ENCODE measurements at regions not wholly inside any gene's neighbourhood (a gene's known extent, or its start where the extent isn't known, plus 50 kb on each side); places are given as distances from the start of the nearest gene placed in this dataset.

DNA sequence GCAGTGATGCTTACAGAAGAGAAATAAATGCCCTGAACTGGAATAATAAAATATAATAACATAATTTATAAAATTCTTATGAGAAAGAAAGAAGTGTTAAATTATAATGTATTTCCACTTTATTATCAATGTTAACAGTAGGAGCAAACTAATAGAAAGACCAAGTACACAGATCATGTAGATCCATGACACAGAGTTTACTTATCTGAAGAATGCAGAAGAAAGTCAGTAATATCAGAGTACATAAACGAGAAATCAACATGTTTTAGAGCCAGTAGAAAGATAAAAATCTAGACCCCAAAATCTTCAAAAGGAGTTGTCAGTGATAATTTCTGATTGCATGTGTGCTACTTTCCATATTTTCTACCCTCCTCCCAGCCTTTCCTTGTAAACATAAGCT is 334.8 kb upstream of the MANEA start:
- no peaks in the 10 kb centered on the region for H3K79me2 ChIP-seq (replicated peaks; ENCODE audit: insufficient read depth)
- peaks cover 13% of the 10 kb centered on the region; the same call in 2 of the 3 replicates for H3K4me1 Mint-ChIP-seq
- no peak overlapping the region for H2AFZ ChIP-seq
- no peak overlapping the region for H3K4me2 ChIP-seq
- peaks cover 16% of the 10 kb centered on the region for H3K4me1 ChIP-seq (ENCODE audit: insufficient read depth)
- H3K9me3 Mint-ChIP-seq: no peaks in the 10 kb centered on the region
- no peak overlapping the region for H3K27ac ChIP-seq (ENCODE audit: low read depth)
- H4K20me1 ChIP-seq (replicated peaks; ENCODE audit: insufficient read depth): no peaks in the 10 kb centered on the region
- no peak for ATAC-seq
- no peaks in the 10 kb centered on the region for H3K27me3 ChIP-seq (ENCODE audit: insufficient read depth)
- H3K27ac Mint-ChIP-seq: no peak overlapping the region
- no peaks in the 10 kb centered on the region for H3K27me3 Mint-ChIP-seq (ENCODE audit: insufficient read depth, low read depth, poor library complexity)
- no peak overlapping the region for H3K4me3 Mint-ChIP-seq
- H3K9me2 ChIP-seq (ENCODE audit: insufficient read depth): no peaks in the 10 kb centered on the region
- no peak for DNase-seq (ENCODE audit: low spot score)
- no peak overlapping the region for H3K4me3 ChIP-seq
- no peaks in the 10 kb centered on the region for H3F3A ChIP-seq (replicated peaks; ENCODE audit: low read depth)
- H3K36me3 Mint-ChIP-seq (ENCODE audit: low read depth): no peaks in the 10 kb centered on the region
- no peaks in the 10 kb centered on the region for H3K36me3 ChIP-seq (ENCODE audit: insufficient read depth)
- TF ChIP-seq, protein P1, sequence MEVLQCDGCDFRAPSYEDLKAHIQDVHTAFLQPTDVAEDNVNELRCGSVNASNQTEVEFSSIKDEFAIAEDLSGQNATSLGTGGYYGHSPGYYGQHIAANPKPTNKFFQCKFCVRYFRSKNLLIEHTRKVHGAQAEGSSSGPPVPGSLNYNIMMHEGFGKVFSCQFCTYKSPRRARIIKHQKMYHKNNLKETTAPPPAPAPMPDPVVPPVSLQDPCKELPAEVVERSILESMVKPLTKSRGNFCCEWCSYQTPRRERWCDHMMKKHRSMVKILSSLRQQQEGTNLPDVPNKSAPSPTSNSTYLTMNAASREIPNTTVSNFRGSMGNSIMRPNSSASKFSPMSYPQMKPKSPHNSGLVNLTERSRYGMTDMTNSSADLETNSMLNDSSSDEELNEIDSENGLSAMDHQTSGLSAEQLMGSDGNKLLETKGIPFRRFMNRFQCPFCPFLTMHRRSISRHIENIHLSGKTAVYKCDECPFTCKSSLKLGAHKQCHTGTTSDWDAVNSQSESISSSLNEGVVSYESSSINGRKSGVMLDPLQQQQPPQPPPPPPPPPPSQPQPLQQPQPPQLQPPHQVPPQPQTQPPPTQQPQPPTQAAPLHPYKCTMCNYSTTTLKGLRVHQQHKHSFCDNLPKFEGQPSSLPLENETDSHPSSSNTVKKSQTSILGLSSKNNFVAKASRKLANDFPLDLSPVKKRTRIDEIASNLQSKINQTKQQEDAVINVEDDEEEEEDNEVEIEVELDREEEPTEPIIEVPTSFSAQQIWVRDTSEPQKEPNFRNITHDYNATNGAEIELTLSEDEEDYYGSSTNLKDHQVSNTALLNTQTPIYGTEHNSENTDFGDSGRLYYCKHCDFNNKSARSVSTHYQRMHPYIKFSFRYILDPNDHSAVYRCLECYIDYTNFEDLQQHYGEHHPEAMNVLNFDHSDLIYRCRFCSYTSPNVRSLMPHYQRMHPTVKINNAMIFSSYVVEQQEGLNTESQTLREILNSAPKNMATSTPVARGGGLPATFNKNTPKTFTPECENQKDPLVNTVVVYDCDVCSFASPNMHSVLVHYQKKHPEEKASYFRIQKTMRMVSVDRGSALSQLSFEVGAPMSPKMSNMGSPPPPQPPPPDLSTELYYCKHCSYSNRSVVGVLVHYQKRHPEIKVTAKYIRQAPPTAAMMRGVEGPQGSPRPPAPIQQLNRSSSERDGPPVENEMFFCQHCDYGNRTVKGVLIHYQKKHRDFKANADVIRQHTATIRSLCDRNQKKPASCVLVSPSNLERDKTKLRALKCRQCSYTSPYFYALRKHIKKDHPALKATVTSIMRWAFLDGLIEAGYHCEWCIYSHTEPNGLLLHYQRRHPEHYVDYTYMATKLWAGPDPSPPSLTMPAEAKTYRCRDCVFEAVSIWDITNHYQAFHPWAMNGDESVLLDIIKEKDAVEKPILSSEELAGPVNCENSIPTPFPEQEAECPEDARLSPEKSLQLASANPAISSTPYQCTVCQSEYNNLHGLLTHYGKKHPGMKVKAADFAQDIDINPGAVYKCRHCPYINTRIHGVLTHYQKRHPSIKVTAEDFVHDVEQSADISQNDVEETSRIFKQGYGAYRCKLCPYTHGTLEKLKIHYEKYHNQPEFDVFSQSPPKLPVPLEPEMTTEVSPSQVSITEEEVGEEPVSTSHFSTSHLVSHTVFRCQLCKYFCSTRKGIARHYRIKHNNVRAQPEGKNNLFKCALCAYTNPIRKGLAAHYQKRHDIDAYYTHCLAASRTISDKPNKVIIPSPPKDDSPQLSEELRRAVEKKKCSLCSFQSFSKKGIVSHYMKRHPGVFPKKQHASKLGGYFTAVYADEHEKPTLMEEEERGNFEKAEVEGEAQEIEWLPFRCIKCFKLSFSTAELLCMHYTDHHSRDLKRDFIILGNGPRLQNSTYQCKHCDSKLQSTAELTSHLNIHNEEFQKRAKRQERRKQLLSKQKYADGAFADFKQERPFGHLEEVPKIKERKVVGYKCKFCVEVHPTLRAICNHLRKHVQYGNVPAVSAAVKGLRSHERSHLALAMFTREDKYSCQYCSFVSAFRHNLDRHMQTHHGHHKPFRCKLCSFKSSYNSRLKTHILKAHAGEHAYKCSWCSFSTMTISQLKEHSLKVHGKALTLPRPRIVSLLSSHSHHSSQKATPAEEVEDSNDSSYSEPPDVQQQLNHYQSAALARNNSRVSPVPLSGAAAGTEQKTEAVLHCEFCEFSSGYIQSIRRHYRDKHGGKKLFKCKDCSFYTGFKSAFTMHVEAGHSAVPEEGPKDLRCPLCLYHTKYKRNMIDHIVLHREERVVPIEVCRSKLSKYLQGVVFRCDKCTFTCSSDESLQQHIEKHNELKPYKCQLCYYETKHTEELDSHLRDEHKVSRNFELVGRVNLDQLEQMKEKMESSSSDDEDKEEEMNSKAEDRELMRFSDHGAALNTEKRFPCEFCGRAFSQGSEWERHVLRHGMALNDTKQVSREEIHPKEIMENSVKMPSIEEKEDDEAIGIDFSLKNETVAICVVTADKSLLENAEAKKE (CRISPR knock-in tag; IDR thresholded peaks at IDR 0.05): no peak
- TF ChIP-seq NANOG (IDR thresholded peaks at IDR 0.05; ENCODE audit: borderline replicate concordance) (no peak), ETS1 (IDR thresholded peaks at IDR 0.05) (no peak)
- TF ChIP-seq, protein P2, sequence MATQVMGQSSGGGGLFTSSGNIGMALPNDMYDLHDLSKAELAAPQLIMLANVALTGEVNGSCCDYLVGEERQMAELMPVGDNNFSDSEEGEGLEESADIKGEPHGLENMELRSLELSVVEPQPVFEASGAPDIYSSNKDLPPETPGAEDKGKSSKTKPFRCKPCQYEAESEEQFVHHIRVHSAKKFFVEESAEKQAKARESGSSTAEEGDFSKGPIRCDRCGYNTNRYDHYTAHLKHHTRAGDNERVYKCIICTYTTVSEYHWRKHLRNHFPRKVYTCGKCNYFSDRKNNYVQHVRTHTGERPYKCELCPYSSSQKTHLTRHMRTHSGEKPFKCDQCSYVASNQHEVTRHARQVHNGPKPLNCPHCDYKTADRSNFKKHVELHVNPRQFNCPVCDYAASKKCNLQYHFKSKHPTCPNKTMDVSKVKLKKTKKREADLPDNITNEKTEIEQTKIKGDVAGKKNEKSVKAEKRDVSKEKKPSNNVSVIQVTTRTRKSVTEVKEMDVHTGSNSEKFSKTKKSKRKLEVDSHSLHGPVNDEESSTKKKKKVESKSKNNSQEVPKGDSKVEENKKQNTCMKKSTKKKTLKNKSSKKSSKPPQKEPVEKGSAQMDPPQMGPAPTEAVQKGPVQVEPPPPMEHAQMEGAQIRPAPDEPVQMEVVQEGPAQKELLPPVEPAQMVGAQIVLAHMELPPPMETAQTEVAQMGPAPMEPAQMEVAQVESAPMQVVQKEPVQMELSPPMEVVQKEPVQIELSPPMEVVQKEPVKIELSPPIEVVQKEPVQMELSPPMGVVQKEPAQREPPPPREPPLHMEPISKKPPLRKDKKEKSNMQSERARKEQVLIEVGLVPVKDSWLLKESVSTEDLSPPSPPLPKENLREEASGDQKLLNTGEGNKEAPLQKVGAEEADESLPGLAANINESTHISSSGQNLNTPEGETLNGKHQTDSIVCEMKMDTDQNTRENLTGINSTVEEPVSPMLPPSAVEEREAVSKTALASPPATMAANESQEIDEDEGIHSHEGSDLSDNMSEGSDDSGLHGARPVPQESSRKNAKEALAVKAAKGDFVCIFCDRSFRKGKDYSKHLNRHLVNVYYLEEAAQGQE (IDR thresholded peaks at IDR 0.05; ENCODE audit: unreplicated experiment): no peak
- TF ChIP-seq, protein P3, sequence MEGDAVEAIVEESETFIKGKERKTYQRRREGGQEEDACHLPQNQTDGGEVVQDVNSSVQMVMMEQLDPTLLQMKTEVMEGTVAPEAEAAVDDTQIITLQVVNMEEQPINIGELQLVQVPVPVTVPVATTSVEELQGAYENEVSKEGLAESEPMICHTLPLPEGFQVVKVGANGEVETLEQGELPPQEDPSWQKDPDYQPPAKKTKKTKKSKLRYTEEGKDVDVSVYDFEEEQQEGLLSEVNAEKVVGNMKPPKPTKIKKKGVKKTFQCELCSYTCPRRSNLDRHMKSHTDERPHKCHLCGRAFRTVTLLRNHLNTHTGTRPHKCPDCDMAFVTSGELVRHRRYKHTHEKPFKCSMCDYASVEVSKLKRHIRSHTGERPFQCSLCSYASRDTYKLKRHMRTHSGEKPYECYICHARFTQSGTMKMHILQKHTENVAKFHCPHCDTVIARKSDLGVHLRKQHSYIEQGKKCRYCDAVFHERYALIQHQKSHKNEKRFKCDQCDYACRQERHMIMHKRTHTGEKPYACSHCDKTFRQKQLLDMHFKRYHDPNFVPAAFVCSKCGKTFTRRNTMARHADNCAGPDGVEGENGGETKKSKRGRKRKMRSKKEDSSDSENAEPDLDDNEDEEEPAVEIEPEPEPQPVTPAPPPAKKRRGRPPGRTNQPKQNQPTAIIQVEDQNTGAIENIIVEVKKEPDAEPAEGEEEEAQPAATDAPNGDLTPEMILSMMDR (conservative IDR thresholded peaks at IDR 0.05; ENCODE audit: low read depth in 2 of 2): no peak

Data from GM23338 (cell line).